Upper lobe of left lung (tissue), 6 donors: ENCODE measurements at regions not wholly inside any gene's neighbourhood (a gene's known extent, or its start where the extent isn't known, plus 50 kb on each side); places are given as distances from the start of the nearest gene placed in this dataset.

Experiments used
- ATAC-seq, 2 donors: fragments of 200-7000 bp; cut with Tn5 transposase; one replicate each; pipeline ENCODE4 v1.9.1; 2022; ENCODE audit warnings: mild to moderate bottlenecking in 2 of 2, moderate library complexity in 2 of 2; ENCODE audit not compliant: low FRiP score in 2 of 2
- DNase-seq, 2 donors: peaks; one replicate each; pipeline ENCODE4 v3.0.0-alpha.2; 2019 to 2020
- H3K27ac ChIP-seq, 4 donors: fragments of 200-600 bp; sonication (generic); one replicate each; pipeline ENCODE4 v1.5.1; 2016 to 2019
- H3K27me3 ChIP-seq, 4 donors: fragments of 200-600 bp; sonication (generic); one replicate each; pipeline ENCODE4 v1.5.1; 2017 to 2019
- H3K36me3 ChIP-seq, 4 donors: fragments of 200-600 bp; sonication (generic); one replicate each; pipeline ENCODE4 v1.5.1; 2016 to 2019
- H3K4me1 ChIP-seq, 4 donors: fragments of 200-600 bp; sonication (generic); one replicate each; pipeline ENCODE4 v1.5.1; 2018 to 2019
- H3K4me3 ChIP-seq, 4 donors: fragments of 200-600 bp; sonication (generic); one replicate each; pipeline ENCODE4 v1.5.1; 2017 to 2019; ENCODE audit warnings: mild to moderate bottlenecking in 2 of 4, moderate library complexity in 1 of 4
- H3K9me3 ChIP-seq, 4 donors: fragments of 200-600 bp; sonication (generic); one replicate each; pipeline ENCODE4 v1.5.1; 2018 to 2019
- EP300 ChIP-seq, 4 donors: sonication (generic); formaldehyde crosslinking; IDR thresholded peaks; one replicate each; pipeline ENCODE4 v1.5.1; 2017; ENCODE audit warnings: antibody characterized with exemption in 4 of 4, control low read depth in 2 of 4
- POLR2A ChIP-seq, 4 donors: fragments of 450-650 bp; IDR thresholded peaks; one replicate each; pipeline ENCODE4 v1.5.1; 2016 to 2017; ENCODE audit warnings: antibody characterized with exemption in 4 of 4, mild to moderate bottlenecking in 2 of 4
- POLR2AphosphoS5 ChIP-seq, 2 donors: sonication (generic); formaldehyde crosslinking; IDR thresholded peaks; one replicate each; pipeline ENCODE4 v1.5.1; 2017; ENCODE audit warnings: antibody characterized with exemption in 2 of 2
- WGBS, 2 donors: methylation state at CpG; one replicate each; pipeline ENCODE4 v1.1.5; 2017 to 2018; 5-methylcytosine and 5-hydroxymethylcytosine counted together
- TF ChIP-seq, protein P1 (sequence below), 6 experiments: fragments of 450-650 bp in 4 of 6; fragments of 200-600 bp in 2 of 6; sonication (generic) in 2 of 6; IDR thresholded peaks; one replicate each; pipeline ENCODE4 v1.5.1; 2016 to 2019; ENCODE audit warnings: antibody characterized with exemption in 6 of 6
- donor health status: DM: no; HTN: no; CAD: no; lungs with moderate emphysema.
- donor health status: DM: no; HTN: yes; CAD: no; lungs with severe emphysema.

DNA sequence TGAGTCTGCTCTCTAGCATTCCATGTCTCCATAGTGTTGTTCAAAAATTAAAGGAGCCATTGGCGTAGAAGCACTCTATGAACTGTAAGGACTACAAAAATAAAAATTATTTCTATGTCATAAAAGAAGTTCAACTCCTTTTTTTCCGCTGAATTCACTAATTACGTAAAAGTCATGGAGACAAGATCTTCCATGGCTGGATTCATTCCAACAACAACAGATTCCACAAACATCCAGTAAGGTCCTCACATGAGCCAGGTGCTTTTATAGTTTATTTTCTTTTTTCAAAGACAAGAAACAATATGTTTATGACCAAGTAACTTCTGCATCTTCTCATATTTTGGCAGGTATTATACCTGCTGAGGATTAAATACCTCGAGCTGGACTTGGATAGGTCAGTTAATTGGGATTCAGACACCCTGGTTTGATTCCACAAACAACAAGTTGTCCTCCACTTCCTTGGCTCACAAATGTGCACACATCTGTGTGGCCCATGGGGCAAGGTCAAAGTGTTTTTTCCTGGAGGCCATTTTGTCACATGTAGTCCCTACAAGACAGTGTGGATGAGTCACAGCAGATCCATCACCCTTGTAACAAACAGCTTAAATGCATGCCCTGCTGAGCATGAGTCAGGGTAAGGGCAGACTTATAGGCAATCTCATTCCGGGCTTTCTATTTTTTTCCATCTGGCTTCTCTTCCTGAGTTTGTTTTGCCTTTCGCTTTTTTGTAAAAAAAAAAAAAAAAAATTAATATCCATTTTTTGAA is 475.6 kb downstream of the COG6 start:
- Histone ChIP-seq H3K27me3 (no peaks in the 10 kb centered on the region), H3K36me3 (no peaks in the 10 kb centered on the region), H3K27ac (no peak overlapping the region), H3K9me3 (no peaks in the 10 kb centered on the region), H3K4me1 (peaks cover 0 to 2% (median 0%) of the 10 kb centered on the region in 4 donors), H3K4me3 (no peak overlapping the region)
- DNase-seq (no peak), ATAC-seq (no peak)
- 96% methylated on average over 6 of the region's 6 CpGs for WGBS, 2 donors
- TF ChIP-seq POLR2AphosphoS5 (IDR thresholded peaks at IDR 0.05) (no peak), POLR2A (IDR thresholded peaks at IDR 0.05) (no peak), EP300 (IDR thresholded peaks at IDR 0.05) (no peak)
- TF ChIP-seq, protein P1, sequence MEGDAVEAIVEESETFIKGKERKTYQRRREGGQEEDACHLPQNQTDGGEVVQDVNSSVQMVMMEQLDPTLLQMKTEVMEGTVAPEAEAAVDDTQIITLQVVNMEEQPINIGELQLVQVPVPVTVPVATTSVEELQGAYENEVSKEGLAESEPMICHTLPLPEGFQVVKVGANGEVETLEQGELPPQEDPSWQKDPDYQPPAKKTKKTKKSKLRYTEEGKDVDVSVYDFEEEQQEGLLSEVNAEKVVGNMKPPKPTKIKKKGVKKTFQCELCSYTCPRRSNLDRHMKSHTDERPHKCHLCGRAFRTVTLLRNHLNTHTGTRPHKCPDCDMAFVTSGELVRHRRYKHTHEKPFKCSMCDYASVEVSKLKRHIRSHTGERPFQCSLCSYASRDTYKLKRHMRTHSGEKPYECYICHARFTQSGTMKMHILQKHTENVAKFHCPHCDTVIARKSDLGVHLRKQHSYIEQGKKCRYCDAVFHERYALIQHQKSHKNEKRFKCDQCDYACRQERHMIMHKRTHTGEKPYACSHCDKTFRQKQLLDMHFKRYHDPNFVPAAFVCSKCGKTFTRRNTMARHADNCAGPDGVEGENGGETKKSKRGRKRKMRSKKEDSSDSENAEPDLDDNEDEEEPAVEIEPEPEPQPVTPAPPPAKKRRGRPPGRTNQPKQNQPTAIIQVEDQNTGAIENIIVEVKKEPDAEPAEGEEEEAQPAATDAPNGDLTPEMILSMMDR (IDR thresholded peaks at IDR 0.05): no peak

DNA sequence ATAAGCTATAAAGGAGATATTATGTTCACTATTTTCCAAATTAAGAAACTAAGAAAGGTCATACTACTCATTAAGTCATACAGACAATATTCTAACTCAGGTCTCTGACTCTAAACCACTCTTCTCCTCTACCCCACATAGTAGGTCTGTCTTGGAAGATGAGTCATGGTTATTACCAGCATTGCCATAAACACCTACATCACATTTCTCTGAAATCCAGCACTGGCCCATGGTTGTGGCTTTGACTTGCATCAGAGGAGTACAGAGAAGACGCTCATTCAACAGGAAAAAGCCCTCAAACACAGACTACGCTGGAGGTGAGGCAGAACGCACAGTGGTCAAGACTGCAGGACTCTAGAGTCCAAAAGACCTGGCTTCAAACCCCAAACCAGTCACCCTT is 476.8 kb downstream of the COG6 start:
- ATAC-seq (no peak), DNase-seq (no peak)
- TF ChIP-seq POLR2AphosphoS5 (IDR thresholded peaks at IDR 0.05) (no peak), POLR2A (IDR thresholded peaks at IDR 0.05) (no peak), EP300 (IDR thresholded peaks at IDR 0.05) (no peak)
- TF ChIP-seq, protein P1 (IDR thresholded peaks at IDR 0.05): no peak

DNA sequence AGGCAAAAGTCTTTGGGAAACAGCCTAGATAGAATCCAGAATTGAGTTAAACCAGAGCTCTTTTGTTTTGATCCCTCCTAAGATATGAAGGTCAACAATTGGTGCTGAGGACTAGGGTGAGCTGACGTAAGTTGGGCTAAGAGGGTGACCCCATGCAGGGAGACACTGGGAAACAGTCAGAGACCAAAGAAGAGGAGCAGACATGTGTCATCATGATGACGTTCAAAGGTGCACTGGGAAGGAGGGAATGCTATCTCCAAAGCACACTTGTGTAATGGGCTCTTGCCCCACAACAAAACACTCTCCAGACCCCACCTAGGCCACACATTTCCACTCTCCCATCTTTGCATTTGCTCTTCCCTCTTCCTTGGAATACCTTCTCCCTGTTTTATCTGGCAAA is 481.4 kb downstream of the COG6 start:
- DNase-seq: no peak
- no peak overlapping the region for H3K27ac ChIP-seq
- no peak for TF ChIP-seq POLR2A (IDR thresholded peaks at IDR 0.05)
- H3K4me3 ChIP-seq: no peak overlapping the region
- ATAC-seq: no peak
- no peaks in the 10 kb centered on the region for H3K9me3 ChIP-seq
- H3K27me3 ChIP-seq: no peaks in the 10 kb centered on the region
- WGBS, 2 donors: 92 to 95% methylated on average over 2 of the region's 2 CpGs
- H3K36me3 ChIP-seq: no peaks in the 10 kb centered on the region
- no peaks in the 10 kb centered on the region for H3K4me1 ChIP-seq

More for the DNA sequence above, 476.8 kb downstream of the COG6 start:
- H3K27ac ChIP-seq: no peak overlapping the region
- H3K4me3 ChIP-seq: no peak overlapping the region
- WGBS, 2 donors: 85 to 96% methylated on average over 3 of the region's 3 CpGs
- H3K9me3 ChIP-seq: no peaks in the 10 kb centered on the region
- no peaks in the 10 kb centered on the region for H3K27me3 ChIP-seq
- no peaks in the 10 kb centered on the region for H3K36me3 ChIP-seq
- no peaks in the 10 kb centered on the region for H3K4me1 ChIP-seq

DNA sequence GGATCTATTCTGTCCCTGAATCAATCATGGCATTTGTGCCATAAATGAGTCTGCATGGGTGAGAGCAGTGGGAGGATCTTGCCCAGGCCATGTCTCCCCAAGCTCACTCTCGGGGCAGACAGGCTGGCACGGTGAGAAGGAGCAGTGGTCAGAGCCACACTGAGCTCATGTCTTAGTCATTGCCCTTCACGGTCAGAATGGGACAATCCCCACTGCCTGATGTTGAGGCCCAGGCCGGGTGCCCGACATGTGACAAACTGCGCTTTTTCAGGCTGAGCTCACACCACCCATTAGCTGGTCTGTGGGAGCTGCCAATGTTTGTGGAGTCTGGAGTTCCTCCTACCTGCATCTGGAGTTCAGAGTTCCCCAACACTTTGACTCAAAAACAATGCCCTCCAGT is 481.9 kb downstream of the COG6 start:
- TF ChIP-seq POLR2AphosphoS5 (IDR thresholded peaks at IDR 0.05) (no peak), EP300 (IDR thresholded peaks at IDR 0.05) (no peak), POLR2A (IDR thresholded peaks at IDR 0.05) (no peak)
- TF ChIP-seq, protein P1 (IDR thresholded peaks at IDR 0.05): no peak
- WGBS, 2 donors: 100% methylated on average over 4 of the region's 6 CpGs; no CpG with 5 or more reads in 1 of the 2 donors
- H3K4me3 ChIP-seq: no peak overlapping the region
- no peak overlapping the region for H3K27ac ChIP-seq
- no peaks in the 10 kb centered on the region for H3K27me3 ChIP-seq
- DNase-seq (no peak), ATAC-seq (peak in 1 of 2 donors; percentile 41)
- H3K36me3 ChIP-seq: no peaks in the 10 kb centered on the region
- H3K9me3 ChIP-seq: no peaks in the 10 kb centered on the region
- H3K4me1 ChIP-seq: no peaks in the 10 kb centered on the region

DNA sequence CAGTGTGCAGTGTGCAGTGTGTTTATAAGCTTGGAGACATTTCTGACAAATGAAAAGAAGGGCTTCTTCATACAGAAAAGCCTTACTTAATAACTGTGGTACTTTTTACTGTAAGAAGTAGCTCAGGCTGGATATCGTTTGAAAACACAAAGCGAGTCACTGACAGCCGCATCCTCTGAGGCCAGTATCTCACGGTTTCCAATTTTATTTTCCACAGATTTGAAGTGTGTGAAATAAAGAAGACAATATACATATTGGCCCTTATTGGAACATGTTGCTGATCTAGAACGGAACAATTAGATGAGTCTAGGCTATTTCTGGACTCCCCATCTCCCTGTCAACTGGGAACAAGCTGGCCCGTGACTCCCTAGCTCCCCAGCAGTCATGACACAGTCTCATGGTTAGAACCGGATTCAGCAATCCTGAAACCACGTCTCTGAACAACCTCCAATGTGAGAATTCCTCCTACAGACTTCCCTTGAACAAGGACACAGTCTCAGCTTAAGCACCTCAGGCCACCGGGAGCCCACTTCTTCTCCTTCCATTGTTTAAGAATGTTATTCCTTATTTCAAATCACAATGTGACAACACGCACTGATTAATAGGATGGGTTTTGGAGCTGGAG is 484.5 kb downstream of the COG6 start:
- no peak overlapping the region for H3K27ac ChIP-seq
- ATAC-seq (peak in 1 of 2 donors; percentile 38), DNase-seq (no peak)
- WGBS, 2 donors: 76% methylated on average over 10 of the region's 10 CpGs
- no peaks in the 10 kb centered on the region for H3K4me1 ChIP-seq
- no peaks in the 10 kb centered on the region for H3K36me3 ChIP-seq
- no peaks in the 10 kb centered on the region for H3K27me3 ChIP-seq
- no peak overlapping the region for H3K4me3 ChIP-seq
- TF ChIP-seq POLR2AphosphoS5 (IDR thresholded peaks at IDR 0.05) (no peak), POLR2A (IDR thresholded peaks at IDR 0.05) (no peak), EP300 (IDR thresholded peaks at IDR 0.05) (no peak)
- TF ChIP-seq, protein P1 (IDR thresholded peaks at IDR 0.05): no peak
- H3K9me3 ChIP-seq: no peaks in the 10 kb centered on the region
